ENCODE measurements at regions not wholly inside any gene's neighbourhood (a gene's known extent, or its start where the extent isn't known, plus 50 kb on each side); places are given as distances from the start of the nearest gene placed in this dataset.

GRCh38 chr6:159466926-159467325, 226.1 kb downstream of the SOD2 start:
- H3K4me2 ChIP-seq: no peak overlapping the region
- no peaks in the 10 kb centered on the region for H3K27me3 ChIP-seq
- H3K27ac ChIP-seq: no peak overlapping the region
- DNase-seq (ENCODE audit: low spot score): no peak
- H3K9me3 ChIP-seq (ENCODE audit: low read depth): no peaks in the 10 kb centered on the region
- 54% methylated on average over 2 of the region's 2 CpGs for WGBS (ENCODE audit: low lambda C conversion rate, missing lambda C conversion rate)
- H2AFZ ChIP-seq: no peak overlapping the region
- no peaks in the 10 kb centered on the region for H3K79me2 ChIP-seq
- no peaks in the 10 kb centered on the region for H4K20me1 ChIP-seq (ENCODE audit: insufficient read depth, poor library complexity, severe bottlenecking)
- H3K36me3 ChIP-seq (replicated peaks; ENCODE audit: insufficient read depth, low read depth): no peaks in the 10 kb centered on the region
- H3K4me1 ChIP-seq (ENCODE audit: insufficient read depth): peaks cover 10% of the 10 kb centered on the region
- H3K9me2 ChIP-seq (replicated peaks; ENCODE audit: insufficient read depth): no peaks in the 10 kb centered on the region
- TF ChIP-seq EZH2phosphoT487 (IDR thresholded peaks at IDR 0.05; ENCODE audit: low read depth, severe bottlenecking, unreplicated experiment) (no peak), CTCF (IDR thresholded peaks at IDR 0.05; ENCODE audit: poor library complexity) (no peak), EZH2 (IDR thresholded peaks at IDR 0.05; ENCODE audit: borderline replicate concordance) (no peak)
- no peak overlapping the region for H3K4me3 ChIP-seq

- H3K4me2 ChIP-seq: no peak overlapping the region
- no peaks in the 10 kb centered on the region for H4K20me1 ChIP-seq (ENCODE audit: insufficient read depth, poor library complexity, severe bottlenecking)
- no peaks in the 10 kb centered on the region for H3K9me3 ChIP-seq (ENCODE audit: low read depth)
- no peaks in the 10 kb centered on the region for H3K79me2 ChIP-seq
- H3K4me3 ChIP-seq: no peak overlapping the region
- H3K27me3 ChIP-seq: no peaks in the 10 kb centered on the region
- TF ChIP-seq EZH2 (IDR thresholded peaks at IDR 0.05; ENCODE audit: borderline replicate concordance) (no peak), CTCF (IDR thresholded peaks at IDR 0.05; ENCODE audit: poor library complexity) (no peak), EZH2phosphoT487 (IDR thresholded peaks at IDR 0.05; ENCODE audit: low read depth, severe bottlenecking, unreplicated experiment) (no peak)
- peaks cover 17% of the 10 kb centered on the region for H3K4me1 ChIP-seq (ENCODE audit: insufficient read depth)
- no peak overlapping the region for H2AFZ ChIP-seq
- H3K36me3 ChIP-seq (replicated peaks; ENCODE audit: insufficient read depth, low read depth): no peaks in the 10 kb centered on the region
- 87% methylated on average over 9 of the region's 9 CpGs for WGBS (ENCODE audit: low lambda C conversion rate, missing lambda C conversion rate)
- DNase-seq (ENCODE audit: low spot score): no peak
- H3K27ac ChIP-seq: no peak overlapping the region
- H3K9me2 ChIP-seq (replicated peaks; ENCODE audit: insufficient read depth): no peaks in the 10 kb centered on the region
Measured at GRCh38 chr6:159464816-159465215, 228.2 kb downstream of the SOD2 start.

- WGBS (ENCODE audit: low lambda C conversion rate, missing lambda C conversion rate): 78% methylated on average over 22 of the region's 22 CpGs
- Histone ChIP-seq H3K27ac (no peak overlapping the region), H3K9me2 (replicated peaks; ENCODE audit: insufficient read depth) (no peaks in the 10 kb centered on the region), H2AFZ (no peak overlapping the region), H3K4me2 (no peak overlapping the region), H3K4me3 (no peak overlapping the region), H3K9me3 (ENCODE audit: low read depth) (no peaks in the 10 kb centered on the region), H4K20me1 (ENCODE audit: insufficient read depth, poor library complexity, severe bottlenecking) (no peaks in the 10 kb centered on the region), H3K36me3 (replicated peaks; ENCODE audit: insufficient read depth, low read depth) (no peaks in the 10 kb centered on the region), H3K79me2 (no peaks in the 10 kb centered on the region), H3K4me1 (ENCODE audit: insufficient read depth) (peaks cover 8% of the 10 kb centered on the region), H3K27me3 (no peaks in the 10 kb centered on the region)
- TF ChIP-seq EZH2 (IDR thresholded peaks at IDR 0.05; ENCODE audit: borderline replicate concordance): no peak
- no peak for TF ChIP-seq EZH2phosphoT487 (IDR thresholded peaks at IDR 0.05; ENCODE audit: low read depth, severe bottlenecking, unreplicated experiment)
- TF ChIP-seq CTCF (IDR thresholded peaks at IDR 0.05; ENCODE audit: poor library complexity): peak; percentile 58
- DNase-seq (ENCODE audit: low spot score): peak; percentile 51
Measured at GRCh38 chr6:159463119-159463829, 229.8 kb downstream of the SOD2 start.

Measured in hepatocyte (in vitro differentiated cells).